ENCODE measurements at regions not wholly inside any gene's neighbourhood (a gene's known extent, or its start where the extent isn't known, plus 50 kb on each side); places are given as distances from the start of the nearest gene placed in this dataset.

DNA sequence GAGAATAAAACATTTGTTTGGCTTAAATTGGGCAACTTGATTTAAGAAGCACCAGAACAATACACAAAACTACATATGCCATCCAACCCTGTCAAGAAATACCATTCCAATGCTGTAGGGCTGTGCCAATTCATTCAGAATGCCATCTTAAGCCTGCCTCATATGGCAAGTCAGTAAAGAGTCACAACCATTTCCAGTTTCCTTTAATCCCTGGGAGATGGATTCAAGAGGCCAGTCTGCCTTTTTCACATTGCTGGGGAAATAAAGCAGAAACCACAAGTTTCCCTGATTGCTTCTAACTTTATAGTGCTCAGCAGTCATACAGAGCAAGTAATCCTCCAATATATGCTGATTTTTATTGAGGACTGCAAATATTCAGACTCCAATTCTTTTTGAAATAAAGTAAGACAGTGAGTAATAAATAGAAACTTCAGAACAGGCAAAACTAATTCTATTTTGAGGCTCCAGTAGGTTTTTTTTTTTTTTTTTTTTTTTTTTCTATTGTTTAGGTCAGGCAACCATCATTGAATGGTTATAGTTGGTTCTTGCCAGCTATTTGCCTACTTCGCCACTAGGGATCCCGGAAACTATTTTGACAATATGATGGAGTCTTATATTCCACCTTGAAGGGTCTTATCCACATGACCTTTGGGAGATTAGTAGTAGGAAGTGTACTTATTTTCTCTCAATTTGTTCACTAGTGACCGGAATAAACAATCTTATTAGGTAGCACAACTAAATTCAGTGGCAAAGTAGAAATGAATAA lies 400.9 kb upstream of the MEF2C start:
- DNase-seq: peak in 2 of 3 donors; percentile 41 to 50

- DNase-seq: peak; percentile 56 to 84 (median 80)
Observed at GRCh38 chr5:89282554-89283510, 399.8 kb upstream of the MEF2C start.

GRCh38 chr5:89281766-89282553 lies 399.0 kb upstream of the MEF2C start:
- DNase-seq: no peak

DNA sequence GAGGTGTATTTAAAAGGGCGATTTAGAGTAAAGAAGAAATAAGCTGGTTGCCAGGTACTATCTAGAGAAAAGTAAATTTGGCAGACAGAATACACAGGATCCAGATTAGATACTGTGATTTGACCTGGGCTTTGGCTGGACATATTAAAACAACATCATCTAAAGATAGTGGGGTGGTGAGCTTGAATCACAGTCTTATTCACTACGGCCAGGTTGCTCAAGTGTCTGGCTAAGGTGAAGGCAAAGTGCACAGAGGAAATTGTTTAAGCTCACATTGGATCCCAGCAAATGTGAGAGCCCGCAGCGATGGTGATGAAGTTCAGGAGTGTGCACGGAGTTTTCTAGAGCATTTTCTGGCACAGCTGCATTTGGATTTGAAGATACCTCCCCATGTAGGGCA lies 398.2 kb upstream of the MEF2C start:
- DNase-seq: no peak

DNA sequence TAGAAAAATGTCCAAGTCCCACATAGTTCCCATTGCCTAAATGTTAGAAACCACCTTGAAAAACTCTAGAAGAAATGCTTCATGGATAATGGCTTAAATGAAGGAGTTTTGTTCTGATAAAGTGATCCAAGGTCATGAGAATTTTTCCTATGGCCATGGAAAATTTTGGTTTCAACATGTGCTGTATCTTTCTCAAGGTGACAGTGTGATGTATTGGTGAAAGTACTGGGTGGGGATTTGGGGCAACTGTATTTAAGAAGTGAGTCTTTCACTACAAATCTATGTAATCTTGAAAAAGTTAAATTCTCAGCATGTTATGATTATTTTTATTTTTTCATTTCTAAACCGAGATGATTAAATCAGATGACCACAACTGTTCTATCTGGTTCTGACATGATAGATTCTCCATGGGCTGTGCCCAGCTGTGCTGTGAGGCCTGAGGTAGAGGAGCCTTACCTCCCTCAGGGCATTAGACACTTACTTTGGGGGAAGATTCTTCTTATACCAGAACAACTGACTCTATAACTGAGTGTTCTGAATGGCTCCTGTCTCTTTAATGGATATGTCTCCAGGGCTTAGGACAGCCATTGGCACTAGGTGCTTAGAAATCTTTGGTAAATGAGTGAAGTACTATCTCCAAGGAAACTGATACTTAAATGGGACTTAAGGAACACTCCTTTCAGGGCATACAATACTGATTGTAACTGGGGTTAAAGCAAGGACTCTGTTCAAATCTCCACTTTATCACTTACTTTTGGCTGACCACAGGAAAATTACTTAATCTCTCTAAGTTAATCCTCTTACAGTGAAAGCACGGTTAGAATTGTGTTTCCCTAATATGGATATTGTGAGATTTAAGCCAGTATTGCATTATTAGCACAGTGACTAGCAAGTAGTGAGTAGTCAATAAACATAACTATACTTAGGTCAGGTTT lies 397.4 kb upstream of the MEF2C start:
- no peak for DNase-seq

- DNase-seq: no peak
Observed at GRCh38 chr5:89279391-89280036, 396.5 kb upstream of the MEF2C start.

DNA sequence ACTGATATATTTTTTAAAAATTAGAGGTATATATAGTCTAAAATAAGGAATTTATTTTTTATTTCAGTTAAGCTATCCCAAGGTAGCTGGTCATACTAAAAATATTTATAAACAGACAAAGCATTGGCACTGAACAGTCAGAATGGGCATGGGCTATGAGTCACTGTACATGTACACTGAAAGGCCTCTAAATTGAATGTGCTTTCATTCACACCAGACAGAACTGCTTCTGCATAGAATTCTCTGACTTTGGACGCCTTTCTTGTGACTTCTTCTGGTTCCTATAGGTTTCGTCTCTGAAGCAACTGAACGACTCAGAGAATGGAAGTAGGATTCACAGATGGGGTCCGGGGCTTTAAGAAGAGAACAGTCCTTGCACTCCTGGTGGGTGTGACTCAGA lies 394.8 kb upstream of the MEF2C start:
- DNase-seq: peak in 2 of 3 donors; percentile 30 to 43

GRCh38 chr5:89276566-89277305 lies 393.8 kb upstream of the MEF2C start:
- DNase-seq: peak in 2 of 3 donors; percentile 56 to 62

GRCh38 chr5:89275066-89275855 lies 392.3 kb upstream of the MEF2C start:
- no peak for DNase-seq

DNA sequence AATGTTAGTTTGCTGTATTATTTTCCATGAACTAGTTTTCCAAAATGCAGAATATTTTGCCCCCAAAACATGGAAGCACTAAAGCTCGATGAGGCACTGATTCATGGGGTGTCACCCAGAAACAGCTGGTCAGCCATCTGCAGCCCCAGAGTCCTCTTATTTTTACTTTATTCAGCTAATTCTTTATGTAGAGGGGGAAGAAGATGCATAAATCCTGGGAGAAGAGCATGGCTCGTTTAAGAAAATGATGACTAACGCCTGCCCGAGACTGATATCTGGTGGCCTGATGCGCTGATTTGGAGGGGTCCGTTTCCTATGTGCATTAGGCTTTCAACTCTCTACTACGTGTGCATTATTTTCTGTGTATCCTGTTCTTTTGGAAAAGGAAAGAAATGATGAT lies 390.3 kb upstream of the MEF2C start:
- no peak for DNase-seq

GRCh38 chr5:89270901-89271300 lies 387.9 kb upstream of the MEF2C start:
- no peak for DNase-seq

DNA sequence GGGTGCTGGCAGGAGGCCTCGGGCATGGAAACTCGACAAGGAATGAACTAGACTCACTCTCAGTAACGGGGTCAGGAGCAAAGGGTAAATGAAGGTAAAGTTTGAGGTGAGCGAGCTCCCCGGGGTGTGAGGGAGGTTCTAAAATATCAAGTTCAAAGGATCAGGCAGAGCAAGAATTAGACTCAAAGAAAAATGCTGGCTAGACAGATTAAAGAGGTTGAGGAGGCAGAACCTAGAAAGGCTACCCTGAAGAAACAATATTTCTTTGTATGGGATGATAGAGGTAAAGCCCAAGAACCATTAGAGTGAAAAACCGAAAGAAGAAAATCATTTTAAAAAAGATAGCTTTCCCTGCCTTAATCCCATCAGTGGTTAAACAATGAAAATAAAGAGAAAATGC lies 386.7 kb upstream of the MEF2C start:
- DNase-seq: no peak

DNA sequence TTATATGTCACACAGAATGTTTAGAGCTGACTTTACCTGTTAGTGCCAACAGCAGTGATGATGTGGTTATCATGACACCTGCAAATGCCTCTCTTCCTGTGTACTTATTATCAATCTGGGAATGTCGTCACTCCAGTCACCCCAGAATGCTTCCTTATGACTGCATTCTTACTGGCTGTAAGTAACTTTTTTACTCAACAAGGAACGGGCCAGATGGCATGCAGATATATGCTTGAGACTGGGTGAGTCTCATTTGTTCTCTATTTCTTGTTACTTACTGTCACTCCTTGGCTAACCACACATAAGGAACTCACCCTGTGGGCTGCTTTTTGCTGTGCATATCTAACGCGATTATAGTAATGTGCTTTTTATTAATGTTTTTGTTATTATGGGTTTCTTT lies 385.5 kb upstream of the MEF2C start:
- peak; percentile 38 to 55 (median 49) for DNase-seq

DNA sequence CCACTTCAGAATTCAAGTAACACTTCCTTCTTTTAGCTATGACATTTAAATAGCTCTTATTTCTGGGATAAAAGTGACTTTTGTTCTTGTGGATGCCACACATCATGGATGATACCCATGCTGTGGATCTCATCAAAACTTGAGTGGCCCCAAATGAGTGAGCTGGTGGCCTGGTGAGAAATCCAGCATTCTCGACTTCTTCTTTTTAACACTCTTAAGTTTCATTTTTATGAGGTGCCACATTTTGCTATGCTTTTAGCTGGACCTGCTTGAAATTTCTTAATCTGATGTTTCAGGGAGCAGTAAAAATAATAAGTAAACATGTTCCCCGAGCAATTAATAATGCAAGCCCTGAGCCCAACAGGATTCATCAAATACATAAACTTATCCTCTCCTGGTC lies 384.8 kb upstream of the MEF2C start:
- DNase-seq: peak; percentile 40 to 53 (median 43)

GRCh38 chr5:89265511-89266179 lies 382.7 kb upstream of the MEF2C start:
- DNase-seq: peak in 1 of 3 donors; percentile 16

GRCh38 chr5:89263846-89264245 lies 380.9 kb upstream of the MEF2C start:
- DNase-seq: no peak

GRCh38 chr5:89262030-89262429 lies 379.0 kb upstream of the MEF2C start:
- no peak for DNase-seq

DNA sequence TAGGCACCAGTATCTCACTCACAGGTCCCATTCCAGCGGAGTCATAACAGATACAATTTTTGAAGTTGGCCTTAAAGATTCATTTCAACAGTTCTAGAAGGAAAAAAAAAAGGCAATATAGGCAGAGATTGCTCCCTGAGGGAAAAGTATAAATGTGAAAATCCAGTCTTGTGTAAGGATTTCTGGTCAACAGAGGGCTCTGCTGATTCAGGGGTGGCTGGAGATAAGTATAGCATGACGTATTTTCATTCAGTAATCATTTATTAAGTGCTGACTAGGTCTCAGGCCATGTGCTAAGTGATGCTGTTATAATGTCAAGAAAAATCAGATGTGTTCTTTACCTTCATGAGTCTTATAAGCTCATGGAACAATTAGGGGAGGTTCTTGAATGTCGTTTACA lies 377.3 kb upstream of the MEF2C start:
- peak; percentile 33 to 62 (median 46) for DNase-seq

DNA sequence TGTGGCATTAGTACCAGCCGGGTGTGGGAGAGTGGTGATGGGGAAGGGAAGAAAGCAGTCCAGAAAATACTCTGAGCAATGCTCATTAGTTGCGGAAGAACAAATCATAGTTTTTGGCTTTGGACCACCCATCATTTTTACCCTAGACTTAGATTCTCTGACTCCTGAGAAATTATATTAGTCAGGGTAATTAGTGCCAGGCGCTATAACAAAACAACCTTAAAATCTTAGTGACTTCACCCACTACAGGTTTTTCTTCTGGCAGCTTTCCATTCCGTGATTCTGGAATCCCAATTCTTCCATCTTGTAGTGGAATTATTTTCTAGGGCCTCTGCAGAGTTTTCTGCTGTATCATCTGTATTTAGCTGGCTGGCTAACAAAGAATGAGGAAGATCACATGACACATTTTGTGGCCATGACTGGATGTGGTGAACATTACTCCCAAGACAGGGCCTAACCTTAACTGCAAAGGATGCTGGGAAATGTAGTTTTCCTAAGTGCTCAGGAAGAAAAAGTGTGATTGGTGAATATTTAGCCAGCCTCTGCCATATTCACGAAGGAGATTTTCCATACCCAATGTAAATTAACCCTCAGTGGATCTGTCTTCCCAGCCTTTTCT lies 373.0 kb upstream of the MEF2C start:
- DNase-seq: peak; percentile 25 to 65 (median 58)
